ENCODE measurements at regions not wholly inside any gene's neighbourhood (a gene's known extent, or its start where the extent isn't known, plus 50 kb on each side); places are given as distances from the start of the nearest gene placed in this dataset.
A peak's percentile ranks its signal among the peaks of the same experiment; 100 is the strongest.
"Not testable (repeated sequence)": the region's sequence is repeated elsewhere in the genome, so short reads cannot be mapped to it uniquely, and the experiment has no call there.

DNA sequence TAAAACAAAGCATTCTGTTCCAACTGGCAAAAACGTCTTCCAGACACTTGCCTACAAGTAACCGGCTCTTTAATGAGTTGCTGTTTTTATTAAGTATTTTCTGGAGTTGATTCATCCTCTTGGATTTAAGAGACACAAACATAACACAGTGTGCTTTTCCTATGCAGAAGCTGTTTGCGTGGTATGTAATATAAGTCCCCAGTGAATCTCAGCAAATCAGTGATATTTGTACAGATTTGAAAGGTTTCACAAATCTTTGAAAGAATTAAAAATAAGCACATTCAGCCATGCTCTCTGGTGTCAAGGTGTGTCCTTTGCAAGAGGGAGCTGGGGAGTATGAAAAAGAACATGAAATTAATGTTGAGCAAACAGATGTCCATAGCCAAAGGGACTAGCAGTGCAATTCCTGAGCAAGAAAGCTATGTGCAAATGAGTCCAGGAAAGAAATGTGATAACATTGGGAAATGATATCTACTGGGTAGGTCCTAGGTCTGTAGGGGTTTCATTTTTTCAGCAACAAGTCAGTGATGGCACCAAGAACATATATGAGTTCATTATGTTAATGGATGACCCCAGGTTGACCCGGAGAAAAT, 170.1 kb upstream of the PHACTR1 start:
- DNase-seq (ENCODE audit: low spot score) = no peak

DNA sequence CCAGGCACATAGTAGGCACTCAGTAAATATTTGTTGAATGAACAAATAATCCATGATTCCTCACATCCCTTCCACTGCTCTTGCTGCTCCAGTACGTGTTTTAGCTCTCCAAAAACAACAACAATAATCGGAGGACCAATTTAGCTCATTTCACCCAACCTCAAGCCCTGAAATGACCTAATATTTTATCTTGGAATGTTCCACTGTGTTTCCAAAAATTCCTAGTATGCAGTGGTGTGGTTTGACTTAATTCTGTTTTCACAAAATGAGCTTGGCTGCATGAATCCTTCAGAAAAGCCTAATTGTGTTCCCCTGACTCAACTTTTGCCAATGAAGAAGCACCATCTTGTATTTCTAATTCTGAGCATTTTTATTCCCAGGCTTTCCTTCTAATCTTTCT, 168.0 kb upstream of the PHACTR1 start:
- DNase-seq (ENCODE audit: low spot score) = peak; percentile 81

DNA sequence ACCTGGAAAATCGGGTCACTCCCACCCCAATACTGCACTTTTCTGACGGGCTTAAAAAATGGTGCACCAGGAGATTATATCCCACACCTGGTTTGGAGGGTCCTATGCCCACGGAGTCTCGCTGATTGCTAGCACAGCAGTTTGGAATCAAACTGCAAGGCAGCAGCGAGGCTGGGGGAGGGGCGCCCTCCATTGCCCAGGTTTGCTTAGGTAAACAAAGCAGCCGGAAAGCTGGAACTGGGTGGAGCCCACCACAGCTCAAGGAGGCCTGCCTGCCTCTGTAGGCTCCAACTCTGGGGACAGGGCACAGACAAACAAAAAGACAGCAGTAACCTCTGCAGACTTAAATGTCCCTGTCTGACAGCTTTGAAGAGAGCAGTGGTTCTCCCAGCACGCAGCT, 167.1 kb upstream of the PHACTR1 start:
- DNase-seq (ENCODE audit: low spot score) = not testable (repeated sequence)

DNA sequence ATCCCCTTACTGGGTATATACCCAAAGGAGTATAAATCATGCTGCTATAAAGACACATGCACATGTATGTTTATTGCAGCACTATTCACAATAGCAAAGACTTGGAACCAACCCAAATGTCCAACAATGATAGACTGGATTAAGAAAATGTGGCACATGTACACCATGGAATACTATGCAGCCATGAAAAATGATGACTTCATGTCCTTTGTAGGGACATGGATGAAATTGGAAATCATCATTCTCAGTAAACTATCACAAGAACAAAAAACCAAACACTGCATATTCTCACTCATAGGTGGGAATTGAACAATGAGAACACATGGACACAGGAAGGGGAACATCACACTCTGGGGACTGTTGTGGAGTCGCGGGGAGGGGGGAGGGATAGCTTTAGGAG, 161.7 kb upstream of the PHACTR1 start:
- not testable (repeated sequence) for DNase-seq (ENCODE audit: low spot score)

- DNase-seq (ENCODE audit: low spot score) = peak; percentile 71
Measured at GRCh38 chr6:12555267-12555666, 161.3 kb upstream of the PHACTR1 start.

GRCh38 chr6:12555781-12556180, 160.8 kb upstream of the PHACTR1 start:
- no peak for DNase-seq (ENCODE audit: low spot score)

DNA sequence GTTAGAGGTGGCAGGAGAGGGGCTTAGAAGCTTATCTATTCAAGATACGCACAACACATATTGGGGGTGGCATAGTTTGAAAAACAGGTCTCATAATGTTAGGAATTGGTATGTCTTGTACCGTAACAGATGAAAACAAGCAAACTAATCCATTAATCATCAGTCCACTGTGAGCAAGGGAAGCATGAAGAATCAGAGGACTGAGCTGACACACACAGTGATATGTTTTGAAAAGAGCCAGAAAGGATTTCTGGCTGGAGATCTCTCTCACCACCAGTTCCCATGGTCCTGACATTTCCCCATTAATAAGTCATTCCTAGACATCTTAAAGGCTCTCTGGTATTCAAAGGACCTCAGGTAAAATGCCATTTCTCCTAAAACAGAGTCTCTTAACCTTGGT, 158.8 kb upstream of the PHACTR1 start:
- no peak for DNase-seq (ENCODE audit: low spot score)

- DNase-seq (ENCODE audit: low spot score) = no peak
Measured at GRCh38 chr6:12560315-12560714, 156.3 kb upstream of the PHACTR1 start.

- no peak for DNase-seq (ENCODE audit: low spot score)
Measured at GRCh38 chr6:12566618-12567123, 149.9 kb upstream of the PHACTR1 start.

DNA sequence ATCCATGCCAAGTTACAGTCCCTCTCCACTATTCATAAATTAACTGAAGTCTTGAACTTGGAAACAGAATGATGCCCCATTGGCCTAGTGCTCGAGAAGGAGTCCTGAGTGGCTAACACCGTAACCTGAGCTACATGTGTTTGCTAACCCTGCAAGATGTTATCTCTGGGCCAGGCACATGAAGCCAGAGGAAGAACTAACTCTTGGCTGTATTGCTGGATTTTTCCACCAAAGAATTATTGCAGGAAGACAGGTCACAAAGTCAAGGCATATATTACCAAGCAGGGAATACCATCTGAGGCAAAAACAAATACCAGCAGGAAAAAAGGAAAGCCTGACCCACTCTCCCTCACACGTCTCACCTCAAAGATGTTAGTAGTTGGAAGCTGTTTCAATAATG, 148.9 kb upstream of the PHACTR1 start:
- no peak for DNase-seq (ENCODE audit: low spot score)

- no peak for DNase-seq (ENCODE audit: low spot score)
Measured at GRCh38 chr6:12569646-12570045, 146.9 kb upstream of the PHACTR1 start.

GRCh38 chr6:12570461-12571030, 146.0 kb upstream of the PHACTR1 start:
- DNase-seq (ENCODE audit: low spot score) = peak; percentile 50

GRCh38 chr6:12572896-12573827, 143.4 kb upstream of the PHACTR1 start:
- peak; percentile 82 for DNase-seq (ENCODE audit: low spot score)

DNA sequence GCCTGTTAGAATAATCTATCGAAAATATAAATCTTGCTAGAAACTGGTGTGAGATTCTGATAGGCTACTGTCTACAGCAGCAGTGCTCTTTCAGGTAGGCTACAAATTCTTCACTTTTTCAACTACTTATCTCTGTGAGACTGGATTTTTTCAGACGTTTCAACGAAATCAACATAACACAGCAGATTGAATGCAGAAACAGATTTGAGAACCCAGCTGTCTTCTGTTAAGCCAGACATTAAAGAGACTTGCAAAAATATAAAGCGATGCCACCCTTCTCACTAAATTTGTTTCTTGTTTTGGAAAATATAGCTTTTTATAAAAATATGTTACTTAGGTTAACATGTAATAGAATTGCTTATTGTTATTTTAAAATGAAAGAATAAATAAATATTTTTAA, 140.6 kb upstream of the PHACTR1 start:
- DNase-seq (ENCODE audit: low spot score) = no peak

DNA sequence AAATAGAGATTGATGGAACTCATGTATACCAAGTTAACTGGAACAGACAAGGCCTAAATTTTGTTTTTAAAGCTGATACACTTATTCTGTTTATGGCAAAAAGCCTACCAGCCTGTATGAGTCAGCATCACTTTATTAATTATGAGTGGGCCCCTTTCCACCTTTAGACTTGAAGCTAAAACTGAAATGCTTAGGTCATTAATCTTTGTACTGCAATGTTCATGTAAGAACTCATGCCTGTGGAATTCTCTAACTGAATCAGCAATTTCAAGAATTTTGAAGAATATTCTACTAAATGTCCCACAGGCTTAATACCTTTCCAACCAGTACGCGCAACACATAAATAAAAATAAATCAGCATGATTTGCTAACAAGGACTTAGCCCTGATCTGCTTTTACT, 140.2 kb upstream of the PHACTR1 start:
- peak; percentile 54 for DNase-seq (ENCODE audit: low spot score)

GRCh38 chr6:12577124-12577850, 139.3 kb upstream of the PHACTR1 start:
- no peak for DNase-seq (ENCODE audit: low spot score)

- no peak for DNase-seq (ENCODE audit: low spot score)
Measured at GRCh38 chr6:12578097-12578496, 138.5 kb upstream of the PHACTR1 start.

DNA sequence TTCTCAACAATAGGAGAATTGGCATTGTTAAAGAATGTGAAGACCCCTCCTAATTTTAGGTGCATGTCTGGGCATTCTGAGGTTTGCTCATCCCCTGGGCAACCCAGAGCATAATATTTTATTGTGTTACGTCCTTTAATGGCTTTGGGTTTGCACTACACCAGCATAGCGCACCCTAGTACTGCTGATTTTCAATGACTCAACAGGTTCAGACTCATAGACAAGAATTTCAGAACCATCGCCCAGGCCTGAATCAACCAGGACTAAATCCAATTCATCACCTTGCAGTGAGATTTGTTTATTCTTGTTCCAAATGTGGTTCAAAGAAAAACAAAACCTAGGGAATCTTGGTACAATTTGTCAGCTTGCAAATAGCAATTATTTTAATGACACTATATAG, 137.8 kb upstream of the PHACTR1 start:
- DNase-seq (ENCODE audit: low spot score) = peak; percentile 63

- no peak for DNase-seq (ENCODE audit: low spot score)
Measured at GRCh38 chr6:12580290-12580689, 136.3 kb upstream of the PHACTR1 start.

GRCh38 chr6:12582421-12583110, 134.0 kb upstream of the PHACTR1 start:
- DNase-seq (ENCODE audit: low spot score) = no peak

DNA sequence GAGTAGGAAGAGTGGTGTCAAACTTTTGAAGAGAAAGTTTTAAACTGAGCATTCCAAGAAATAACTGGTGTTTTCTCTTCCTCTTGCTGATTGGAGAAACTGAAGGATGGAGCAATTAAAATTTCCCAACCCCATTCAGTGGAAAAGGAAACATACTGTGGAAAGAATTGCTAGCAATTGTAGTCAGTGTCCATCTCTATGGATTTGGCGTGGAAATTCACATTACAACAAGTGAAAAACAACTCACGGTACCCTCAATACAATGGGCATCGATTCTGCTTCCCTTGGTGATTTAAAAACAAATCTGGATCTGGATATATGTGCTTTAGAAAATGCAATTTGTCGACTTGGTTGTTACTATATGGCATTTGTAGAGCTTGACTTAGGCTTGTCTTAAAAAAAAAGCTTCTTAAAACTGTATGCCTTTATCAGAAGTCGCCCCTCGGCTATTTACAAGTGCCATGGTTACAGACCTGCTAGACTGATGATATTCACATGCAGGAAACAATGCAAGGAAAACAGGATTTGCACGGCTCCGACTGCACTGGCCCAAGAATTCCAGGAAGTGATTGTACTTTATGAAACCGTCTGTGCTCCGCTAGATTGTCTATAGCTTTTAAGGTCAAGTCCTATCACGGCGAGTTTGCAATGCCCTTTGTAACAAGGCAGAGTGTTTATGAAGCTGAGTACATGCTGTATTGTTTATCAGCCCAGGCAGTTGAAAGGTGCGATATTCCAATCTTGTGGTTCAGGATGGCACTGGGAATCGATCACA, 131.7 kb upstream of the PHACTR1 start:
- DNase-seq (ENCODE audit: low spot score) = no peak
